Epithelial cell of proximal tubule (primary cell): ENCODE measurements at regions not wholly inside any gene's neighbourhood (a gene's known extent, or its start where the extent isn't known, plus 50 kb on each side); places are given as distances from the start of the nearest gene placed in this dataset.

ENCODE experiments used
- DNase-seq: peaks from one replicate; pipeline ENCODE4 v3.0.0-alpha.2; 2011; ENCODE audit warnings: low read depth
- H3K4me3 ChIP-seq: 2 replicates; pipeline ENCODE4 v1.5.1; 2011; ENCODE audit warnings: low read depth, mild to moderate bottlenecking, low read length
- CTCF ChIP-seq: conservative IDR thresholded peaks from 2 replicates; pipeline ENCODE4 v1.5.1; 2012; ENCODE audit warnings: low read depth, mild to moderate bottlenecking, low read length

- no peak overlapping the region for H3K4me3 ChIP-seq
- DNase-seq = no peak
- no peak for TF ChIP-seq CTCF
Measured at GRCh38 chr3:27593173-27593572, 109.0 kb upstream of the SLC4A7 start.

- TF ChIP-seq CTCF = no peak
- DNase-seq = no peak
Measured at GRCh38 chr3:27591312-27592210, 107.4 kb upstream of the SLC4A7 start.

GRCh38 chr3:27590437-27591298 is 106.5 kb upstream of the SLC4A7 start:
- no peak for TF ChIP-seq CTCF
- no peak for DNase-seq
- H3K4me3 ChIP-seq = no peak overlapping the region

More at GRCh38 chr3:27591312-27592210, 107.4 kb upstream of the SLC4A7 start:
- no peak overlapping the region for H3K4me3 ChIP-seq

GRCh38 chr3:27589795-27590194 is 105.6 kb upstream of the SLC4A7 start:
- no peak for DNase-seq
- no peak for TF ChIP-seq CTCF
- H3K4me3 ChIP-seq = no peak overlapping the region

- H3K4me3 ChIP-seq = no peak overlapping the region
- peak; percentile 36 for DNase-seq
- no peak for TF ChIP-seq CTCF
Measured at GRCh38 chr3:27585429-27585828, 101.2 kb upstream of the SLC4A7 start.

- no peak for DNase-seq
- TF ChIP-seq CTCF = no peak
Measured at GRCh38 chr3:27584874-27585273, 100.7 kb upstream of the SLC4A7 start.

More at GRCh38 chr3:27584874-27585273, 100.7 kb upstream of the SLC4A7 start:
- H3K4me3 ChIP-seq = no peak overlapping the region
